Stomach (tissue), 8 donors: ENCODE measurements at regions not wholly inside any gene's neighbourhood (a gene's known extent, or its start where the extent isn't known, plus 50 kb on each side); places are given as distances from the start of the nearest gene placed in this dataset.
A peak's percentile ranks its signal among the peaks of the same experiment; 100 is the strongest.

ENCODE experiments used
- DNase-seq, 2 donors: peaks; one replicate each; pipeline versions ENCODE4 v3.0.0 to v3.0.0-alpha.2; 2013 to 2019
- H3K27ac ChIP-seq, 5 donors: fragments of 200-600 bp in 4 of 5; sonication (generic) in 4 of 5; one replicate each; pipeline ENCODE4 v1.5.1; 2013 to 2019; ENCODE audit warnings: mild to moderate bottlenecking in 1 of 5, moderate library complexity in 1 of 5
- H3K27me3 ChIP-seq, 3 donors: fragments of 200-600 bp; sonication (generic); one replicate each; pipeline ENCODE4 v1.5.1; 2017 to 2019; ENCODE audit warnings: mixed run types in 1 of 3
- H3K36me3 ChIP-seq, 4 donors: fragments of 200-600 bp; sonication (generic); 1 replicate in 3 of 4; 2 replicates in 1 of 4; pipeline ENCODE4 v1.5.1; 2016 to 2019
- H3K4me1 ChIP-seq, 4 donors: fragments of 200-600 bp; sonication (generic); one replicate each; pipeline ENCODE4 v1.5.1; 2016 to 2019
- H3K4me3 ChIP-seq, 4 donors: fragments of 200-600 bp; sonication (generic) in 3 of 4; one replicate each; pipeline ENCODE4 v1.5.1; 2016 to 2019; ENCODE audit warnings: mild to moderate bottlenecking in 1 of 4
- H3K9me3 ChIP-seq, 4 donors: fragments of 200-600 bp; sonication (generic); one replicate each; pipeline ENCODE4 v1.5.1; 2016 to 2019
- EP300 ChIP-seq: sonication (generic); formaldehyde crosslinking; IDR thresholded peaks from one replicate; pipeline ENCODE4 v1.6.1; 2017; ENCODE audit warnings: antibody characterized with exemption
- POLR2A ChIP-seq, 4 donors: fragments of 450-650 bp; IDR thresholded peaks; one replicate each; pipeline ENCODE4 v1.6.1; 2016; ENCODE audit warnings: antibody characterized with exemption in 4 of 4, control low read depth in 2 of 4, mild to moderate bottlenecking in 1 of 4, moderate library complexity in 1 of 4
- POLR2AphosphoS5 ChIP-seq, 3 donors: sonication (generic); formaldehyde crosslinking; IDR thresholded peaks; one replicate each; pipeline ENCODE4 v1.6.1; 2016; ENCODE audit warnings: antibody characterized with exemption in 3 of 3
- WGBS, 5 donors: extraction: QIAGEN DNeasy Blood & Tissue Kit in 3 of 5; methylation state at CpG; one replicate each; pipeline versions ENCODE4 v1.1.5 to v1.1.7; 2013 to 2018; 5-methylcytosine and 5-hydroxymethylcytosine counted together
- intact Hi-C: fragments of 100-400 bp; cut with DNase I; formaldehyde crosslinking; loops from one replicate; pipeline ENCODE4 v1.15.1; 2023; ENCODE audit warnings: low total_unique reads
- TF ChIP-seq, protein P1 (sequence below), 7 experiments: fragments of 450-650 bp in 4 of 7; fragments of 200-600 bp in 3 of 7; sonication (generic) in 3 of 7; IDR thresholded peaks; one replicate each; pipeline ENCODE4 v1.5.1; 2016 to 2019; ENCODE audit warnings: antibody characterized with exemption in 7 of 7, control low read depth in 2 of 7, mild to moderate bottlenecking in 1 of 7
- donor health status: healthy with polysubstance abuse.
- donor health status: Bipolar disorder and iron deficiency.
- donor health status: healthy.

DNA sequence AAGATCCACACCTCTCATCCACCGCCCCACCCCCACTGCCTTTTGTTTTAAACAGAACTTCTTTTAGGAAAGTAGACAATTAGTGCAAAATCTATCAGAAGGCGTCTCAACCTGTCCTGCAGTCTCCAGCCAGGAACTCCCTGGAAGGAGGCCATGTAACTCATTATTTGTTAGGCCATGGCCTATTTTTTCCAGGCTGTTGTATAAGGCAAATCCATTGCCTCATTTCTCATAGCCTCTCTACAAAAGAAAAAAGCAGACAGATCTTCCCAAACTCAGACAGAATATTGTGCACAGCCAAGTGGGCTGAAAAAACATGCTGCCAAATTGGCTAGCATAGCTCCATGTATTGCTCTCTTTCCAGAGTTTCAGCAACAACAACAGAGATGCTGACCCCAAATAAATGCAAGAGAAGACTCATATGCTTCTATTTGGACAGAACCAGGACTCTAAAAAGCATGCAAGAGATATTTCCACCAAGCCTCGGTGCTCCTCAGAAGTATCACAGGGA, 770.7 kb upstream of the CXADR start:
- DNase-seq: peak in 1 of 2 donors; percentile 86
- H3K4me1 ChIP-seq: peaks cover 0 to 19% (median 8%) of the 10 kb centered on the region in 4 donors
- peak overlapping the region in 1 of 5 donors; percentile 27 for H3K27ac ChIP-seq
- no peaks in the 10 kb centered on the region for H3K36me3 ChIP-seq
- 17 to 44% (median 40%) methylated on average over 3 of the region's 3 CpGs for WGBS, 5 donors
- H3K27me3 ChIP-seq: no peaks in the 10 kb centered on the region
- H3K4me3 ChIP-seq: no peak overlapping the region
- intact Hi-C loops: no loop called here
- H3K9me3 ChIP-seq: no peaks in the 10 kb centered on the region
- TF ChIP-seq POLR2A (IDR thresholded peaks at IDR 0.05) (no peak), POLR2AphosphoS5 (IDR thresholded peaks at IDR 0.05) (no peak), EP300 (no peak)
- TF ChIP-seq, protein P1, sequence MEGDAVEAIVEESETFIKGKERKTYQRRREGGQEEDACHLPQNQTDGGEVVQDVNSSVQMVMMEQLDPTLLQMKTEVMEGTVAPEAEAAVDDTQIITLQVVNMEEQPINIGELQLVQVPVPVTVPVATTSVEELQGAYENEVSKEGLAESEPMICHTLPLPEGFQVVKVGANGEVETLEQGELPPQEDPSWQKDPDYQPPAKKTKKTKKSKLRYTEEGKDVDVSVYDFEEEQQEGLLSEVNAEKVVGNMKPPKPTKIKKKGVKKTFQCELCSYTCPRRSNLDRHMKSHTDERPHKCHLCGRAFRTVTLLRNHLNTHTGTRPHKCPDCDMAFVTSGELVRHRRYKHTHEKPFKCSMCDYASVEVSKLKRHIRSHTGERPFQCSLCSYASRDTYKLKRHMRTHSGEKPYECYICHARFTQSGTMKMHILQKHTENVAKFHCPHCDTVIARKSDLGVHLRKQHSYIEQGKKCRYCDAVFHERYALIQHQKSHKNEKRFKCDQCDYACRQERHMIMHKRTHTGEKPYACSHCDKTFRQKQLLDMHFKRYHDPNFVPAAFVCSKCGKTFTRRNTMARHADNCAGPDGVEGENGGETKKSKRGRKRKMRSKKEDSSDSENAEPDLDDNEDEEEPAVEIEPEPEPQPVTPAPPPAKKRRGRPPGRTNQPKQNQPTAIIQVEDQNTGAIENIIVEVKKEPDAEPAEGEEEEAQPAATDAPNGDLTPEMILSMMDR (IDR thresholded peaks at IDR 0.05): no peak

DNA sequence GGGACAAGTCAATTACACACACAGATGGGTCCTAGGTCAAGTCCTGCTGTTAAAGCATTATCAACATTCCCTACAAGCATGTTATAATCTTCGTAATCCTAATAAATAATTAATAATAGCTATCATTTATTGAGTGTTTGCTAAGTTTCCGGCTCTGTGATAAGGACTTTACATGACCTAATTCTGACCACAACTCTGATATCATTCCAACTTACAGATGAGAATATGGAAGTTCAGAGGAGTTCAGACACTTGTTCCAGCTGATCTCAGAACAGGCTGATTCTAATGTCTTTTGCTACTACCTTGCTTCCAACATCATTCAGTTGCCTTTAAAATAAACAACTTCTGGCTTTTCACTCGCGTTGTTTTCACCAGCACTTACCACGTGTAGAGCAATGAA, 770.1 kb upstream of the CXADR start:
- H3K4me1 ChIP-seq: peaks cover 0 to 19% (median 8%) of the 10 kb centered on the region in 4 donors
- 22 to 50% (median 35%) methylated on average over 5 of the region's 5 CpGs for WGBS, 5 donors
- H3K27me3 ChIP-seq: no peaks in the 10 kb centered on the region
- DNase-seq: peak in 1 of 2 donors; percentile 51
- H3K27ac ChIP-seq: peak overlapping the region in 1 of 5 donors; percentile 27
- H3K36me3 ChIP-seq: no peaks in the 10 kb centered on the region
- TF ChIP-seq EP300 (no peak), POLR2A (IDR thresholded peaks at IDR 0.05) (no peak), POLR2AphosphoS5 (IDR thresholded peaks at IDR 0.05) (no peak)
- TF ChIP-seq, protein P1 (IDR thresholded peaks at IDR 0.05): no peak
- H3K4me3 ChIP-seq: no peak overlapping the region
- H3K9me3 ChIP-seq: no peaks in the 10 kb centered on the region
- intact Hi-C loops: no loop called here

- Histone ChIP-seq H3K9me3 (no peaks in the 10 kb centered on the region), H3K36me3 (no peaks in the 10 kb centered on the region), H3K4me1 (peaks cover 0 to 19% (median 8%) of the 10 kb centered on the region in 4 donors), H3K4me3 (no peak overlapping the region), H3K27me3 (no peaks in the 10 kb centered on the region), H3K27ac (no peak overlapping the region)
- TF ChIP-seq POLR2A (IDR thresholded peaks at IDR 0.05) (no peak), POLR2AphosphoS5 (IDR thresholded peaks at IDR 0.05) (no peak), EP300 (no peak)
- TF ChIP-seq, protein P1 (IDR thresholded peaks at IDR 0.05): no peak
- WGBS, 5 donors: 56 to 81% (median 71%) methylated on average over 1 of the region's 1 CpG
- no peak for DNase-seq
- intact Hi-C loops: no loop called here
Observed at GRCh38 chr21:16743317-16743716, 769.5 kb upstream of the CXADR start.

GRCh38 chr21:16750926-16751325, 761.9 kb upstream of the CXADR start:
- no peak overlapping the region for H3K27ac ChIP-seq
- no peaks in the 10 kb centered on the region for H3K27me3 ChIP-seq
- TF ChIP-seq, protein P1 (IDR thresholded peaks at IDR 0.05): no peak
- no peak for TF ChIP-seq POLR2AphosphoS5 (IDR thresholded peaks at IDR 0.05)
- TF ChIP-seq EP300: no peak
- TF ChIP-seq POLR2A (IDR thresholded peaks at IDR 0.05): no peak
- no peak for DNase-seq
- H3K4me3 ChIP-seq: no peak overlapping the region
- intact Hi-C loops: no loop called here
- 70 to 78% (median 75%) methylated on average over 3 of the region's 3 CpGs for WGBS, 5 donors
- H3K4me1 ChIP-seq: no peaks in the 10 kb centered on the region
- no peaks in the 10 kb centered on the region for H3K9me3 ChIP-seq
- no peaks in the 10 kb centered on the region for H3K36me3 ChIP-seq
